Muscle layer of colon (tissue), 2 donors: ENCODE measurements at regions not wholly inside any gene's neighbourhood (a gene's known extent, or its start where the extent isn't known, plus 50 kb on each side); places are given as distances from the start of the nearest gene placed in this dataset.

Experiments used
- H3K27ac ChIP-seq: one replicate; pipeline ENCODE4 v1.7.0; 2013; ENCODE audit warnings: low read depth, mild to moderate bottlenecking, low read length, moderate library complexity
- H3K27me3 ChIP-seq, 2 donors: one replicate each; pipeline ENCODE4 v1.7.0; 2013; ENCODE audit warnings: low read length in 2 of 2, mild to moderate bottlenecking in 2 of 2; ENCODE audit not compliant: insufficient read depth in 2 of 2, control insufficient read depth in 1 of 2
- H3K36me3 ChIP-seq: one replicate; pipeline ENCODE4 v1.7.0; 2013; ENCODE audit warnings: mild to moderate bottlenecking, low read length; ENCODE audit not compliant: insufficient read depth
- H3K4me1 ChIP-seq: one replicate; pipeline ENCODE4 v1.7.0; 2013; ENCODE audit warnings: mild to moderate bottlenecking, low read length; ENCODE audit not compliant: insufficient read depth
- H3K4me3 ChIP-seq, 2 donors: one replicate each; pipeline ENCODE4 v1.7.0; 2013; ENCODE audit warnings: low read length in 2 of 2, low read depth in 1 of 2, mild to moderate bottlenecking in 1 of 2, moderate library complexity in 1 of 2
- H3K9ac ChIP-seq: one replicate; pipeline ENCODE4 v1.7.0; 2013; ENCODE audit warnings: low read length
- H3K9me3 ChIP-seq: one replicate; pipeline ENCODE4 v1.7.0; 2013; ENCODE audit warnings: mild to moderate bottlenecking, low read length
- donor health status: abdominal sarcoma.
- donor health status: Adenocarcinoma of cecum.

DNA sequence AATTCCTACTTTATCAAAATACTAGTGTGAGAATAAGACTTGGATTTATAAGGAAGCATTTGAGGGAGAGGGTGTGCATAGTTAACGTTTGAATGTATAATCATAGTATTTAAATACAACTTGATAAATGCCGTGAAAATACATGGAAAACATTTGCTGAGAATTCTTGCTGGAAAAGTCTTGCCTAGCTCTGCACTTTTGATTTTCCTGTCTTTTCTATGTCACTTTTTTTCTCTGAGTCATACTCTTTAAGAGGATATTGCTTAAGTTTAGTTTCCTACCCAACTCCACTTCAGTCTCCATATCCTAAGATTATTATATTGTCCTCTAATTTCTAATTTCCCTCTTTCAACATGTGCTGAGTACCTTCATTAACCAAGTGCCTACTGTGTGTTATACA lies 616.6 kb upstream of the SEMA6A start:
- Histone ChIP-seq H3K9ac (no peak overlapping the region), H3K4me1 (peaks cover 9% of the 10 kb centered on the region), H3K27me3 (no peaks in the 10 kb centered on the region), H3K9me3 (no peaks in the 10 kb centered on the region), H3K36me3 (no peaks in the 10 kb centered on the region), H3K4me3 (no peak overlapping the region), H3K27ac (no peak overlapping the region)

DNA sequence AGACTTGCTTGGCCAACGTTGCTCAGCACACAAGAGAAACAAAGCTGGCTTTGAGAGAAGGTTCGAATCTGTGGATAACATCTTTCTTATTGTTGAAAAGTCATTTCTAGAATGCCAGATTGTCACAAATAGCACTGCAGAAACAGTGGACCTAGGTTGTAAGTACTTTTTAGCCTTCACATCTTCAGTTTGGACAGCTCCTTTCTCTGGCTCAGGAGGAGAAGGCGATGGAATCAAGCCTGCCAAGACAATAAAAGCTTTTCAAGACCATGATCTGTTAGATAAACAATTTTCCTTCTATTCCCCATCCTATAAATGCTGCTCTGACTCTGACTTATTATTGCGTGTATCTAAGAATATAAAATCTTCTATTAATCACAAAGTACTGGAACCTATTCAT lies 615.2 kb upstream of the SEMA6A start:
- H3K27ac ChIP-seq: no peak overlapping the region
- H3K27me3 ChIP-seq: no peaks in the 10 kb centered on the region
- no peak overlapping the region for H3K4me3 ChIP-seq
- no peaks in the 10 kb centered on the region for H3K9me3 ChIP-seq
- no peak overlapping the region for H3K9ac ChIP-seq
- H3K36me3 ChIP-seq: no peaks in the 10 kb centered on the region
- peaks cover 9% of the 10 kb centered on the region for H3K4me1 ChIP-seq

DNA sequence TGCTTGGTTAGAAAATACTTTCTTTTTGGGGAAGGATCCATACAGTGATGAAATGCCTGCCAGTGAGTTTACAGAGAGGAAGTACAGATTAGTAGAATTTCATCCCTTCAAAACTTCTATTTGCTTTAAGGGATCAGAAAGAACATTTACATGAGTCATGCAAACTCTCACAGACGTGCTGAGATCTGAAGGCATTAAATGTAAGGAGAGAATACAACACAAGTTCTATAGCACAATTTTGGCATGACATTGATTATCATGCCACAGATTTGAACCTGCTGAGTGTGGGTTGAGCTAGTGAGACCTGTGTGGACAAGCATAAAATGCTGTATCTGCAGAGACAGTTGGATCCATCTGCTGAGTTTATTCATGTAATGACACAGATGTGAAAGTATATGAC lies 613.6 kb upstream of the SEMA6A start:
- Histone ChIP-seq H3K9me3 (no peaks in the 10 kb centered on the region), H3K27ac (no peak overlapping the region)

GRCh38 chr5:117186751-117187150 lies 612.1 kb upstream of the SEMA6A start:
- H3K27me3 ChIP-seq: no peaks in the 10 kb centered on the region
- no peaks in the 10 kb centered on the region for H3K9me3 ChIP-seq
- H3K36me3 ChIP-seq: no peaks in the 10 kb centered on the region
- H3K9ac ChIP-seq: no peak overlapping the region
- H3K4me3 ChIP-seq: no peak overlapping the region
- H3K27ac ChIP-seq: no peak overlapping the region
- peaks cover 9% of the 10 kb centered on the region for H3K4me1 ChIP-seq

More for the DNA sequence above, 613.6 kb upstream of the SEMA6A start:
- Histone ChIP-seq H3K27me3 (no peaks in the 10 kb centered on the region), H3K4me1 (peaks cover 9% of the 10 kb centered on the region), H3K36me3 (no peaks in the 10 kb centered on the region), H3K9ac (no peak overlapping the region), H3K4me3 (no peak overlapping the region)

DNA sequence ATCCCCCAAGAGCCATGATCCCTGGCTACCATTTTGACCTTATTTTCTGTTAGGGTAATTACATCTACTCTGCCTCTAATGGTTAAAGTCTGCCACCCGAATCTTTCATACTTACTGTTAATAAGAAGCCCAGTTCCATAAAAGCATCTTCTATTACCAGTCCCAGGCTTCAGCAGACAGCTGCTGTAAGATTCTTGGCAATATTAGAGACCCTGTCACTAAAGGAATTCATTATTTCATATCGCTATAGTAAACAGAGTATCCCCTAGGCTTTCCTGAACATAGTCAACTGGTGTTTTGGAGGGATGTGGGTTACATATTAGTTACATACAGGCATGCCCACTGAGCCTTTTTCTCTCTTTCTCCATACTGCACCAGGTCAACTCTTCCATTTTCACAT lies 608.7 kb upstream of the SEMA6A start:
- no peaks in the 10 kb centered on the region for H3K4me1 ChIP-seq
- no peaks in the 10 kb centered on the region for H3K27me3 ChIP-seq
- no peaks in the 10 kb centered on the region for H3K9me3 ChIP-seq
- H3K4me3 ChIP-seq: no peak overlapping the region
- H3K9ac ChIP-seq: no peak overlapping the region
- H3K27ac ChIP-seq: no peak overlapping the region
- H3K36me3 ChIP-seq: no peaks in the 10 kb centered on the region

- Histone ChIP-seq H3K9me3 (no peaks in the 10 kb centered on the region), H3K27ac (no peak overlapping the region), H3K27me3 (no peaks in the 10 kb centered on the region), H3K4me1 (no peaks in the 10 kb centered on the region), H3K9ac (no peak overlapping the region), H3K4me3 (no peak overlapping the region), H3K36me3 (no peaks in the 10 kb centered on the region)
These were observed 607.5 kb upstream of the SEMA6A start for GRCh38 chr5:117182104-117182503.

DNA sequence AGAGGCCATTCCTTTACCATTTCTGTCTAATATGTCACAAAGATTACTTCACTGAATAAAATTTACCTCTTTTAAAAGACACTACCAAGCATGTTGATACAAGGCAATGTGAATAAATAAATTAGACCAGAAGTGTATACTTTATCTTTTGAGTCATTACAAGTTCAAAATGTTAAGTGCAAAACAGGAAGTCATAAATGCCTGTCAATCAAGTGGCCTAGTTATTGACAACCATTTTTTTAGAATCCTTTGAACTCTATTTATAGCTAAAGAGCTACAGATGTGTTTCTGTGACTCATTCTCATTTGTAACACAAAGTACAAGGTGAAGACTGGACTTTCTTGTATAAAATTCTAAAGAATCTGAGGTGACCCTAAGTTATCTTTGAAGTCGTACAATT lies 602.7 kb upstream of the SEMA6A start:
- Histone ChIP-seq H3K9me3 (no peaks in the 10 kb centered on the region), H3K4me1 (no peaks in the 10 kb centered on the region), H3K4me3 (no peak overlapping the region), H3K36me3 (no peaks in the 10 kb centered on the region), H3K9ac (no peak overlapping the region), H3K27ac (no peak overlapping the region), H3K27me3 (no peaks in the 10 kb centered on the region)

DNA sequence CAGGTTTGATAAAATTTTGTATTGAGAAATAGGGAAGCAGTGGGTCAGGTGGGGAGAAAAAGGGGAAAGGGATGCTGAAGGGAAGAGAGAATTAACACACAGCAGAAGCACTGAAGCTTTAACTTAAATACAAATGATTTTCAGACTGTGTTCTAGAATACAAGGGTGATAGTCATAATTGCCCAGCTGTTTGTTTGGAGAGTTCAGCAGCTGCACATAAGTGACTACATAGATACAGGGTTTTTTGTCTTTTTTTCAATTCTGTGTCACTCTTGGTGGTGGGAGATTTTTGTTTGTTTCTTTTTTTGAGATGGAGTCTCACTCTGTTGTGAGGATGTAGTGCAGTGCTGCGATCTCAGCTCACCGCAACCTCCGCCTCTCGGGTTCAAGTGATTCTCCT lies 590.4 kb upstream of the SEMA6A start:
- Histone ChIP-seq H3K9ac (no peak overlapping the region), H3K27ac (no peak overlapping the region), H3K36me3 (no peaks in the 10 kb centered on the region), H3K4me3 (no peak overlapping the region), H3K27me3 (no peaks in the 10 kb centered on the region), H3K4me1 (no peaks in the 10 kb centered on the region), H3K9me3 (no peaks in the 10 kb centered on the region)

GRCh38 chr5:117161718-117162335 lies 587.2 kb upstream of the SEMA6A start:
- Histone ChIP-seq H3K27me3 (no peaks in the 10 kb centered on the region), H3K36me3 (no peaks in the 10 kb centered on the region), H3K27ac (no peak overlapping the region), H3K4me3 (no peak overlapping the region), H3K9me3 (no peaks in the 10 kb centered on the region), H3K9ac (no peak overlapping the region), H3K4me1 (no peaks in the 10 kb centered on the region)

- H3K4me1 ChIP-seq: no peaks in the 10 kb centered on the region
These were observed 585.8 kb upstream of the SEMA6A start for GRCh38 chr5:117160391-117160790.

GRCh38 chr5:117149312-117149711 lies 574.7 kb upstream of the SEMA6A start:
- no peaks in the 10 kb centered on the region for H3K9me3 ChIP-seq
- H3K9ac ChIP-seq: no peak overlapping the region
- H3K36me3 ChIP-seq: no peaks in the 10 kb centered on the region
- no peak overlapping the region for H3K27ac ChIP-seq
- H3K27me3 ChIP-seq: no peaks in the 10 kb centered on the region
- H3K4me3 ChIP-seq: no peak overlapping the region
- H3K4me1 ChIP-seq: no peaks in the 10 kb centered on the region

More at GRCh38 chr5:117160391-117160790, 585.8 kb upstream of the SEMA6A start:
- no peak overlapping the region for H3K4me3 ChIP-seq
- no peaks in the 10 kb centered on the region for H3K27me3 ChIP-seq
- H3K9ac ChIP-seq: no peak overlapping the region
- no peaks in the 10 kb centered on the region for H3K9me3 ChIP-seq
- H3K36me3 ChIP-seq: no peaks in the 10 kb centered on the region
- H3K27ac ChIP-seq: no peak overlapping the region

DNA sequence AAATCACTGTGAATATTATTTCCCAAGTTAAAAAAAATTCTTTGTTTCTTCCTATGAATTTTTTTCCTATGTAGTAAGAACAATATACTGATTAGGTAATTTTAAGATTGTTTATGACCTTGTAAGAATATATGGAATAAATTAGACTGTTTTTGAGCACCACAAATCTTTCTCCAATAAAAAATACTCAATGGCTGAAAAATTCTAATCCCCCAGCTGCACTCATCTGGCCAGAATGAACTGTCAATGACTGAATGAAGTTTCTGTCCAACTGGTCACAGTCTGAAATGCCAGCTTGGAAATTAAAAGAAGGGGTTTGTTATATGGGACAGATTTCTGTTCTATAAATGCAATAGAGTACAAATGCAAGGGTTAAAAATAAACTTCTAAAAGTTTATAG lies 569.5 kb upstream of the SEMA6A start:
- Histone ChIP-seq H3K4me3 (no peak overlapping the region), H3K4me1 (no peaks in the 10 kb centered on the region), H3K27me3 (no peaks in the 10 kb centered on the region), H3K9ac (no peak overlapping the region), H3K9me3 (no peaks in the 10 kb centered on the region), H3K36me3 (no peaks in the 10 kb centered on the region), H3K27ac (no peak overlapping the region)
